GM06990 (cell line): ENCODE measurements at regions not wholly inside any gene's neighbourhood (a gene's known extent, or its start where the extent isn't known, plus 50 kb on each side); places are given as distances from the start of the nearest gene placed in this dataset.

ENCODE experiments used
- DNase-seq: peaks from one replicate; pipeline ENCODE4 v3.0.0-alpha.2; 2011; ENCODE audit not compliant: insufficient read length; ENCODE audit errors: extremely low read depth
- H3K27me3 ChIP-seq: replicated peaks from 2 replicates; pipeline ENCODE4 v1.6.0; 2011; ENCODE audit warnings: low read length; ENCODE audit not compliant: control insufficient read depth, insufficient read depth
- H3K36me3 ChIP-seq: 2 replicates; pipeline ENCODE4 v1.5.1; 2011; ENCODE audit warnings: low read length; ENCODE audit not compliant: control insufficient read depth, insufficient read depth
- H3K4me3 ChIP-seq: replicated peaks from 2 replicates; pipeline ENCODE4 v1.5.1; 2011; ENCODE audit warnings: low read depth, mild to moderate bottlenecking, control low read depth, low read length
- CTCF ChIP-seq: IDR thresholded peaks from 2 replicates; pipeline ENCODE4 v1.5.1; 2011; ENCODE audit warnings: low read length, control low read depth, mild to moderate bottlenecking, inconsistent platforms; ENCODE audit not compliant: insufficient read depth, poor library complexity, severe bottlenecking

DNA sequence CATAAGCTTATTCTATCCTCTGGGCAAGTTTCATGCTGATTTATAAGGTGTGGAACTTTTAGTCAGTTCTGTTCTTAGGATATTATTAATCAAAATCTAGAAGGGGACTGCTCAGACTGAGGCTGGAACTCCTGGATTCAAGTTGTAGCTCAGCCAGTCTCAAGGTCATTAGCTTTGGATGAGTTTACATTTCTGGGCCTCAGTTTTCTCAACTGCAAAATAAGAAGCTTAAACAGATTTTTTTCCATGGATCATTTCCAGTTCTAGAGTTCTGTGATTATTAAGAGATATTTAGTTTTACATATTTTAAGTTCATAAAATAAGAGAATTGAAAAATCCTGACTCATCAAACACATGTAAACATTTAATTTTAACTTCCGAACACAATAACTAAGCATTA, 442.5 kb upstream of the PKDCC start:
- H3K36me3 ChIP-seq: no peaks in the 10 kb centered on the region
- no peak for TF ChIP-seq CTCF

GRCh38 chr2:41605914-41606313, 441.9 kb upstream of the PKDCC start:
- no peak for TF ChIP-seq CTCF
- no peak overlapping the region for H3K4me3 ChIP-seq

More for the DNA sequence above, 442.5 kb upstream of the PKDCC start:
- DNase-seq: no peak
- no peak overlapping the region for H3K4me3 ChIP-seq
- no peaks in the 10 kb centered on the region for H3K27me3 ChIP-seq

DNA sequence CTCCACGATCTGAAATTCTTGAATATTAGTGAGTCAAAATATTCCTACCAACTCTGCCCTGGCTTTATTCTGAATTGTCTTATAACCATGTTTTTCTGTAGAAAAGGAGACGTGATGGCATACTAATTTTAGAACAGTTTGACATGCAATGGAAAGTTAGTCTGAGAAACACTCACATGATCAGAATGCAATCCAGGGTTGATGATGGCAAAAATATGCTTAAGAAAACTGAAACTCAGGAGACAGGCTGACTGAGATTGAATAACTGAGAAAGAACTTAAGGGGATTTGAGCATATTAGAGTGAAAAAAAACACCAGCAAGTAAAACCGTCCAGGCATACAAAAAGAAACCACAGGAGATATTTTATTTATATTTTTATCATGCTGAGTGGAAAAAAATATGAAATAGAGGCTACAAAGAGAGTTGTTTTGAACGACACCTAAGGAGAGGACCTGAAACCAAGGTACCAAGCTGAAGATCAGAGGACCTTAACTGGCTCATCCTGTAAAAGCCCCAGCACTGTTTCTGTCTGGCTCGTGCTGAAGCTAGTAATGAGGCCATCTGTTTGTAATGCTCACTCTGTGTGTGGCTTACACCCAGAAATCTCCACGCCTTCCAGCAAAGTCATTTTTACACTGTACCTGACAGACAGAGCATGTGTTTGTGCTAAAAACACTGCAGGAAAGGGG, 437.2 kb upstream of the PKDCC start:
- Histone ChIP-seq H3K36me3 (no peaks in the 10 kb centered on the region), H3K4me3 (no peak overlapping the region), H3K27me3 (no peaks in the 10 kb centered on the region)
- no peak for TF ChIP-seq CTCF
- no peak for DNase-seq

More at GRCh38 chr2:41605914-41606313, 441.9 kb upstream of the PKDCC start:
- H3K36me3 ChIP-seq: no peaks in the 10 kb centered on the region
- no peak for DNase-seq
- no peaks in the 10 kb centered on the region for H3K27me3 ChIP-seq

DNA sequence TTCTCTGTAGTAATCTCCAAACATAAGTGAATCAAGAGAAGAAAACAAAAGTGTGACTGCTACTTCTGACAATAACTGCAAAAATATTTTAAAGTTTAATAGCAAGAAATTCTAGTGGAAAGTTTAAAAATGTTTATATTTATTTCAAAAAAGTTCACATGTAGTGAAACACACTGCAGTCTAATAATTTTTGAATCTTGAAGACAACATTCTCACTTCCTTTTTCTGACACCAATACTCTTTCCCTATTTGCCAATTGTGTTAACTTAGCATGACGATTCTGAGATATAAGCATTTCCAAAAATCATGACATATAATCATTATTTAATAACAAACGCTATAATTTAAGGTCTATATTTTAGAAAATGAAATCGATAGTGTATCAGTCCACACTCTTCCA, 429.1 kb upstream of the PKDCC start:
- no peak for TF ChIP-seq CTCF

GRCh38 chr2:41621095-41621494, 426.7 kb upstream of the PKDCC start:
- H3K36me3 ChIP-seq: no peaks in the 10 kb centered on the region
- DNase-seq: no peak
- no peak for TF ChIP-seq CTCF

More for the DNA sequence above, 429.1 kb upstream of the PKDCC start:
- no peaks in the 10 kb centered on the region for H3K36me3 ChIP-seq
- no peak for DNase-seq
- H3K4me3 ChIP-seq: no peak overlapping the region
- no peaks in the 10 kb centered on the region for H3K27me3 ChIP-seq

More at GRCh38 chr2:41621095-41621494, 426.7 kb upstream of the PKDCC start:
- H3K27me3 ChIP-seq: no peaks in the 10 kb centered on the region; the same call in 1 of the 2 replicates
- H3K4me3 ChIP-seq: no peak overlapping the region
